NCI-H345 treated with DMSO at 0.1 percent for 48 hours (cell line): ENCODE measurements at regions not wholly inside any gene's neighbourhood (a gene's known extent, or its start where the extent isn't known, plus 50 kb on each side); places are given as distances from the start of the nearest gene placed in this dataset.
A peak's percentile ranks its signal among the peaks of the same experiment; 100 is the strongest.

Source experiments
- DNase-seq: peaks from one replicate; lab custom pipeline; 2025; ENCODE audit not compliant: unreplicated experiment; lab: John Stamatoyannopoulos, UW

GRCh38 chr3:194279101-194279500 lies 72.0 kb downstream of the CPN2 start:
- DNase-seq = no peak

- DNase-seq = no peak
Measured at GRCh38 chr3:194279701-194280360, 71.3 kb downstream of the CPN2 start.

- DNase-seq = no peak
Measured at GRCh38 chr3:194280777-194281176, 70.4 kb downstream of the CPN2 start.

GRCh38 chr3:194281306-194281705 lies 69.8 kb downstream of the CPN2 start:
- DNase-seq = no peak

- DNase-seq = no peak
Measured at GRCh38 chr3:194281766-194282165, 69.4 kb downstream of the CPN2 start.

GRCh38 chr3:194282436-194283122 lies 68.5 kb downstream of the CPN2 start:
- DNase-seq = peak; percentile 13

GRCh38 chr3:194283221-194284006 lies 67.7 kb downstream of the CPN2 start:
- no peak for DNase-seq

- DNase-seq = no peak
Measured at GRCh38 chr3:194284351-194284750, 66.8 kb downstream of the CPN2 start.

GRCh38 chr3:194285024-194285849 lies 65.9 kb downstream of the CPN2 start:
- no peak for DNase-seq

GRCh38 chr3:194285850-194286197 lies 65.3 kb downstream of the CPN2 start:
- no peak for DNase-seq

- no peak for DNase-seq
Measured at GRCh38 chr3:194286375-194287146, 64.6 kb downstream of the CPN2 start.

- DNase-seq = no peak
Measured at GRCh38 chr3:194287374-194287773, 63.8 kb downstream of the CPN2 start.

- no peak for DNase-seq
Measured at GRCh38 chr3:194287977-194288706, 63.0 kb downstream of the CPN2 start.
